Esophagus muscularis mucosa (tissue), 4 donors: ENCODE measurements at regions not wholly inside any gene's neighbourhood (a gene's known extent, or its start where the extent isn't known, plus 50 kb on each side); places are given as distances from the start of the nearest gene placed in this dataset.

ENCODE experiments used
- DNase-seq: peaks from one replicate; pipeline ENCODE4 v3.0.0-alpha.2; 2017; ENCODE audit errors: extremely low spot score
- H3K27ac ChIP-seq, 4 donors: fragments of 200-600 bp; sonication (generic); replicated peaks in 1 of 4; 1 replicate in 3 of 4; 2 replicates in 1 of 4; pipeline ENCODE4 v1.5.1; 2016 to 2019; ENCODE audit warnings: mild to moderate bottlenecking in 1 of 4
- H3K27me3 ChIP-seq, 4 donors: fragments of 200-600 bp; sonication (generic); one replicate each; pipeline versions ENCODE4 v1.5.1 to v1.6.0; 2016 to 2019
- H3K36me3 ChIP-seq, 4 donors: fragments of 200-600 bp; sonication (generic); one replicate each; pipeline ENCODE4 v1.5.1; 2016 to 2019
- H3K4me1 ChIP-seq, 4 donors: fragments of 200-600 bp; sonication (generic); one replicate each; pipeline ENCODE4 v1.5.1; 2016 to 2019
- H3K4me3 ChIP-seq, 4 donors: fragments of 200-600 bp; sonication (generic); 1 replicate in 2 of 4; 2 replicates in 2 of 4; pipeline ENCODE4 v1.5.1; 2016 to 2019; ENCODE audit warnings: mild to moderate bottlenecking in 4 of 4, moderate library complexity in 1 of 4
- H3K9me3 ChIP-seq, 4 donors: fragments of 200-600 bp; sonication (generic); 1 replicate in 3 of 4; 2 replicates in 1 of 4; pipeline ENCODE4 v1.5.1; 2016 to 2019
- CTCF ChIP-seq, 3 experiments: fragments of 200-600 bp in 2 of 3; fragments of 450-650 bp in 1 of 3; sonication (generic) in 2 of 3; IDR thresholded peaks; one replicate each; pipeline ENCODE4 v1.5.1; 2017 to 2019; ENCODE audit warnings: antibody characterized with exemption in 3 of 3, mild to moderate bottlenecking in 2 of 3, moderate library complexity in 1 of 3
- EP300 ChIP-seq: sonication (generic); formaldehyde crosslinking; IDR thresholded peaks from one replicate; pipeline ENCODE4 v1.6.1; 2017; ENCODE audit warnings: antibody characterized with exemption
- POLR2A ChIP-seq: fragments of 450-650 bp; IDR thresholded peaks from one replicate; pipeline ENCODE4 v1.6.1; 2017; ENCODE audit warnings: antibody characterized with exemption, moderate library complexity, mild to moderate bottlenecking, low read depth
- POLR2AphosphoS5 ChIP-seq, 2 donors: sonication (generic); formaldehyde crosslinking; IDR thresholded peaks; one replicate each; pipeline ENCODE4 v1.6.1; 2017; ENCODE audit warnings: antibody characterized with exemption in 2 of 2
- WGBS: methylation state at CpG from one replicate; pipeline ENCODE4 v1.1.5; 2018; 5-methylcytosine and 5-hydroxymethylcytosine counted together
- intact Hi-C: fragments of 100-400 bp; cut with DNase I; formaldehyde crosslinking; loops from one replicate; pipeline ENCODE4 v1.15.1; 2023

- H3K9me3 ChIP-seq = peaks cover 0 to 5% (median 0%) of the 10 kb centered on the region in 4 donors
- intact Hi-C loops = no loop called here
- no peak overlapping the region for H3K4me3 ChIP-seq
- H3K36me3 ChIP-seq = no peaks in the 10 kb centered on the region
- no peak overlapping the region for H3K27ac ChIP-seq
- TF ChIP-seq POLR2A (no peak), CTCF (IDR thresholded peaks at IDR 0.05) (no peak), POLR2AphosphoS5 (IDR thresholded peaks at IDR 0.05) (no peak), EP300 (no peak)
- H3K4me1 ChIP-seq = no peaks in the 10 kb centered on the region
- WGBS = 91% methylated on average over 11 of the region's 11 CpGs
- H3K27me3 ChIP-seq = no peaks in the 10 kb centered on the region
- DNase-seq = peak; percentile 77
Measured at GRCh38 chr17:16882243-16882925, 89.5 kb downstream of the TNFRSF13B start.

- TF ChIP-seq POLR2A (no peak), POLR2AphosphoS5 (IDR thresholded peaks at IDR 0.05) (no peak), CTCF (IDR thresholded peaks at IDR 0.05) (no peak), EP300 (no peak)
- peak; percentile 19 for DNase-seq
- intact Hi-C loops = no loop called here
- no peaks in the 10 kb centered on the region for H3K4me1 ChIP-seq
- H3K9me3 ChIP-seq = peaks cover 0 to 7% (median 0%) of the 10 kb centered on the region in 4 donors
- no peaks in the 10 kb centered on the region for H3K27me3 ChIP-seq
- no peaks in the 10 kb centered on the region for H3K36me3 ChIP-seq
- no peak overlapping the region for H3K4me3 ChIP-seq
- 94% methylated on average over 3 of the region's 9 CpGs for WGBS
- no peak overlapping the region for H3K27ac ChIP-seq
Measured at GRCh38 chr17:16881239-16881924, 90.5 kb downstream of the TNFRSF13B start.

GRCh38 chr17:16880843-16881230 is 91.1 kb downstream of the TNFRSF13B start:
- DNase-seq = no peak
- TF ChIP-seq CTCF (IDR thresholded peaks at IDR 0.05) = no peak
- TF ChIP-seq EP300 = no peak
- TF ChIP-seq POLR2AphosphoS5 (IDR thresholded peaks at IDR 0.05) = no peak
- no peak for TF ChIP-seq POLR2A
- intact Hi-C loops = no loop called here
- H3K36me3 ChIP-seq = no peaks in the 10 kb centered on the region
- peaks cover 0 to 7% (median 0%) of the 10 kb centered on the region in 4 donors for H3K9me3 ChIP-seq
- WGBS = 94% methylated on average over 4 of the region's 9 CpGs
- no peaks in the 10 kb centered on the region for H3K27me3 ChIP-seq
- H3K4me1 ChIP-seq = no peaks in the 10 kb centered on the region
- no peak overlapping the region for H3K4me3 ChIP-seq
- no peak overlapping the region for H3K27ac ChIP-seq

GRCh38 chr17:16880121-16880842 is 91.6 kb downstream of the TNFRSF13B start:
- no peak for DNase-seq
- H3K27me3 ChIP-seq = no peaks in the 10 kb centered on the region
- peaks cover 0 to 7% (median 0%) of the 10 kb centered on the region in 4 donors for H3K9me3 ChIP-seq
- TF ChIP-seq POLR2A = no peak
- no peak for TF ChIP-seq POLR2AphosphoS5 (IDR thresholded peaks at IDR 0.05)
- TF ChIP-seq EP300 = no peak
- no peak for TF ChIP-seq CTCF (IDR thresholded peaks at IDR 0.05)
- H3K4me3 ChIP-seq = no peak overlapping the region
- WGBS = 88% methylated on average over 16 of the region's 16 CpGs
- intact Hi-C loops = no loop called here
- no peaks in the 10 kb centered on the region for H3K36me3 ChIP-seq
- H3K4me1 ChIP-seq = no peaks in the 10 kb centered on the region
- H3K27ac ChIP-seq = no peak overlapping the region
